Adrenal gland (tissue), 9 donors: ENCODE measurements at regions not wholly inside any gene's neighbourhood (a gene's known extent, or its start where the extent isn't known, plus 50 kb on each side); places are given as distances from the start of the nearest gene placed in this dataset.

Source experiments
- DNase-seq, 7 donors: peaks; one replicate each; pipeline ENCODE4 v3.0.0-alpha.2; 2019 to 2020
- H3K27ac ChIP-seq, 5 donors: fragments of 200-600 bp; sonication (generic) in 4 of 5; 1 replicate in 3 of 5; 2 replicates in 2 of 5; pipeline versions ENCODE4 v1.5.1 to v1.8.0; 2016 to 2020; ENCODE audit warnings: mild to moderate bottlenecking in 1 of 5
- H3K27me3 ChIP-seq: fragments of 200-600 bp; 2 replicates; pipeline ENCODE4 v1.8.0; 2021
- H3K36me3 ChIP-seq, 2 donors: fragments of 200-600 bp; replicated peaks in 1 of 2; 1 replicate in 1 of 2; 2 replicates in 1 of 2; pipeline versions ENCODE4 v1.5.1 to v1.8.0; 2018 to 2022
- H3K4me1 ChIP-seq, 2 donors: fragments of 200-600 bp; replicated peaks in 1 of 2; 1 replicate in 1 of 2; 2 replicates in 1 of 2; pipeline versions ENCODE4 v1.5.1 to v1.8.0; 2018 to 2021
- H3K4me3 ChIP-seq, 4 donors: fragments of 200-600 bp; sonication (generic) in 3 of 4; one replicate each; pipeline ENCODE4 v1.5.1; 2016 to 2018
- H3K9me3 ChIP-seq, 3 donors: fragments of 200-600 bp; sonication (generic) in 1 of 3; replicated peaks in 1 of 3; 1 replicate in 2 of 3; 2 replicates in 1 of 3; pipeline versions ENCODE4 v1.5.1 to v1.8.0; 2016 to 2021
- POLR2A ChIP-seq, 2 donors: fragments of 450-650 bp; IDR thresholded peaks; one replicate each; pipeline ENCODE4 v1.6.1; 2017; ENCODE audit warnings: antibody characterized with exemption in 2 of 2, mild to moderate bottlenecking in 2 of 2, moderate library complexity in 1 of 2
- WGBS, 4 donors: extraction: QIAGEN DNeasy Blood & Tissue Kit in 2 of 4; methylation state at CpG; one replicate each; pipeline versions ENCODE4 v1.1.5 to v1.1.7; 2013 to 2017; 5-methylcytosine and 5-hydroxymethylcytosine counted together
- intact Hi-C, 2 donors: fragments of 100-400 bp; cut with DNase I; formaldehyde crosslinking; loops; one replicate each; pipeline versions ENCODE4 v1.14.1 to v1.15.0; 2022 to 2023
- TF ChIP-seq, protein P1 (sequence below), 6 experiments: fragments of 450-650 bp in 4 of 6; fragments of 200-600 bp in 2 of 6; sonication (generic) in 1 of 6; IDR thresholded peaks; 1 replicate in 5 of 6; 2 replicates in 1 of 6; pipeline versions ENCODE4 v1.5.1 to v1.8.0; 2016 to 2021; ENCODE audit warnings: antibody characterized with exemption in 6 of 6, mild to moderate bottlenecking in 2 of 6, moderate library complexity in 1 of 6
- donor health status: healthy with polysubstance abuse.
- donor health status: Bipolar disorder and iron deficiency.
- donor health status: DM: yes; HTN: yes; CAD: no.
- donor health status: DM: no; HTN: no; CAD: no.
- donor health status: DM: no; HTN: no; CAD: no.

DNA sequence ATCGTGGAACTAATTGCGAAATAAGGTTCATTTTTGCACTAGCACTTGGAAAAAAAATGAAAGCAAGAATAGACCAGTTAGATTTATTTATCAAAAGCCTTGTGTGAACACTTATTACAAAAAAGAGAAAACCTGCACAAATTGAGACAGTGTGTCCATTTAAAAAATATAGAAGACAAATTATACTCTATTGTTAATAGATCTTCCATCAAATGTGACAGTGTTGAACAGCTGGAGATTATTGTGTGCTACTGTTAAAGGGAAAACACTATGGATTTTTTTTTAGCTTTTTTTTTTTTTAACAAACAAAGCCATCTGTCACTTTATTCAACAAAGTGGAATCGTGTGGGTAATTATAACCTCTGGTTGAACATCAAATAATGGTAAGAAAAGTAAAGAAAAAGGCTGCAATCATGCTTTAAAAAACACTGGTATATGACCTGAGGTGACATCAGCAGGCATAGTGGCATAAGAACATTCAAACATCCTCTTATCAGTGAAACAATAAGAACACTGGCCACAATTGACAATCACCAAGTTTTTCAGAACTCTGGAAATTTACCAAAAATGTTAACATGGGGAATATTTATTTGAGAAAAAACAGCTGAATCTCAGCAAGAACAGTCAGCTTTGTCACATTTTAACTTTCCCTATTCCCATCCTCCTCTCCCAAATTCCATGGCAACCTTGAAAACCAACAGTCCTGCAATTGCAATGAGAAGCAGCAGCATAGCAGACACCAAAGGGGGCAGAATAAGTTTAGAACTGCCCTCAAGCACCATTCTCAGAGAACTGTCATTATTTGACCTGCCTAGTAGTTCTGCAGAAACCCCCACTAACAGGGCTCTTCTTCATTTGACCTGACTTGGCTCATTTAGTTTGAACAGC, 442.3 kb upstream of the MON1B start:
- DNase-seq, result no peak
- Histone ChIP-seq H3K4me1 (no peaks in the 10 kb centered on the region), H3K27ac (no peak overlapping the region), H3K4me3 (no peak overlapping the region), H3K27me3 (no peaks in the 10 kb centered on the region), H3K36me3 (no peaks in the 10 kb centered on the region), H3K9me3 (no peaks in the 10 kb centered on the region)
- 46 to 61% (median 55%) methylated on average over 3 of the region's 3 CpGs for WGBS, 4 donors
- TF ChIP-seq POLR2A (IDR thresholded peaks at IDR 0.05), result no peak
- TF ChIP-seq, protein P1, sequence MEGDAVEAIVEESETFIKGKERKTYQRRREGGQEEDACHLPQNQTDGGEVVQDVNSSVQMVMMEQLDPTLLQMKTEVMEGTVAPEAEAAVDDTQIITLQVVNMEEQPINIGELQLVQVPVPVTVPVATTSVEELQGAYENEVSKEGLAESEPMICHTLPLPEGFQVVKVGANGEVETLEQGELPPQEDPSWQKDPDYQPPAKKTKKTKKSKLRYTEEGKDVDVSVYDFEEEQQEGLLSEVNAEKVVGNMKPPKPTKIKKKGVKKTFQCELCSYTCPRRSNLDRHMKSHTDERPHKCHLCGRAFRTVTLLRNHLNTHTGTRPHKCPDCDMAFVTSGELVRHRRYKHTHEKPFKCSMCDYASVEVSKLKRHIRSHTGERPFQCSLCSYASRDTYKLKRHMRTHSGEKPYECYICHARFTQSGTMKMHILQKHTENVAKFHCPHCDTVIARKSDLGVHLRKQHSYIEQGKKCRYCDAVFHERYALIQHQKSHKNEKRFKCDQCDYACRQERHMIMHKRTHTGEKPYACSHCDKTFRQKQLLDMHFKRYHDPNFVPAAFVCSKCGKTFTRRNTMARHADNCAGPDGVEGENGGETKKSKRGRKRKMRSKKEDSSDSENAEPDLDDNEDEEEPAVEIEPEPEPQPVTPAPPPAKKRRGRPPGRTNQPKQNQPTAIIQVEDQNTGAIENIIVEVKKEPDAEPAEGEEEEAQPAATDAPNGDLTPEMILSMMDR (IDR thresholded peaks at IDR 0.05), result no peak
- intact Hi-C loops, result no loop called here

DNA sequence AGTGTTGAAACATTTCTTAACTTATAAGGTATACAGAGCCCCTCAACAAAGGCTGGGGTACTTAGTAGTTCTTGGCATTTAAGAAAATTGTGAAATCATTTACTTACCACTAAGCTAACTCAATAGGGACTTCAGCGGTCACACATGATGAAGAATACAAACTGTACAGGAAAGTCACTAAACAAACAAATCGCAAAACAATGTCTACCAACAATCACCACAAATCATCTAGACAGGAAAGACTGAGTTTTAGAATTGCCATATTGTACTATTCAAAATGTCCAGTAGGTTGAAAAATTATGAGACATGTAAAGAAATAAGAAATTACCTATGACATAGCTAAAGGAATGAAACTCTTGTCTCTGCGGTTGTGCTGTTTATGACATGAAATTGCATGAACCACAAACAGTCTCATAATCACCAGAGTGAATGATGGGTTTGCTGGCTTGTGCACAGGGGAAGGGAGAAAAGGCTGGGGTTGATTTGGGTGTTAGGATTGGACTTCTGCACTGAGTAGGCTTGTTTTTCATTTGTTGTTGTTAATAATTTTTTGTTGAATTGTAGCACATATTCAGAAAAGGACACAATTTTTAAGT, 441.1 kb upstream of the MON1B start:
- H3K27ac ChIP-seq, result no peak overlapping the region
- H3K4me1 ChIP-seq, result no peaks in the 10 kb centered on the region
- no peaks in the 10 kb centered on the region for H3K27me3 ChIP-seq
- WGBS, 4 donors, result 86 to 94% (median 88%) methylated on average over 3 of the region's 3 CpGs
- intact Hi-C loops, result no loop called here
- no peaks in the 10 kb centered on the region for H3K36me3 ChIP-seq
- no peak for DNase-seq
- no peak overlapping the region for H3K4me3 ChIP-seq
- TF ChIP-seq, protein P1 (IDR thresholded peaks at IDR 0.05), result no peak
- TF ChIP-seq POLR2A (IDR thresholded peaks at IDR 0.05), result no peak
- H3K9me3 ChIP-seq, result no peaks in the 10 kb centered on the region

DNA sequence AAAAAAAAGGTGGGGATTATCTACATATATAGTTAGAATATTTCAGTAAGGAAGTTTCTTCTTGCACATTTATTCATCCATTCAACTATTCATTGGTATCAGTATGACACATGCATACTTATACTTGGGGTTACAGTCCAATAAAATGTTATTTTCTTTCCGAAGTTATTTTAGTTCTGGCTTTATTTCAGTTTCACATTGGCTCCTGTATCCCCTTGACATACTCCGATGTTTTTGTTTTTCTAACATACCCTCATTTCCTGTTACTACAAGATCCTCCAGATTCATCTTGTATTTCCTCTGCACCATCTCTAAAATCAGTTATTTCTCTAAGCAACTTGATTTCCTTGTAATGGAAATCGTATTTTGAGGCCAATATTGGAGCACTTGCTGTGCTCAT, 435.5 kb upstream of the MON1B start:
- Histone ChIP-seq H3K9me3 (no peaks in the 10 kb centered on the region), H3K36me3 (no peaks in the 10 kb centered on the region), H3K4me3 (no peak overlapping the region), H3K27ac (no peak overlapping the region), H3K27me3 (no peaks in the 10 kb centered on the region), H3K4me1 (no peaks in the 10 kb centered on the region)
- intact Hi-C loops, result no loop called here
- no peak for DNase-seq
- WGBS, 4 donors, result 52 to 69% (median 59%) methylated on average over 3 of the region's 3 CpGs
- no peak for TF ChIP-seq POLR2A (IDR thresholded peaks at IDR 0.05)
- TF ChIP-seq, protein P1 (IDR thresholded peaks at IDR 0.05), result no peak

DNA sequence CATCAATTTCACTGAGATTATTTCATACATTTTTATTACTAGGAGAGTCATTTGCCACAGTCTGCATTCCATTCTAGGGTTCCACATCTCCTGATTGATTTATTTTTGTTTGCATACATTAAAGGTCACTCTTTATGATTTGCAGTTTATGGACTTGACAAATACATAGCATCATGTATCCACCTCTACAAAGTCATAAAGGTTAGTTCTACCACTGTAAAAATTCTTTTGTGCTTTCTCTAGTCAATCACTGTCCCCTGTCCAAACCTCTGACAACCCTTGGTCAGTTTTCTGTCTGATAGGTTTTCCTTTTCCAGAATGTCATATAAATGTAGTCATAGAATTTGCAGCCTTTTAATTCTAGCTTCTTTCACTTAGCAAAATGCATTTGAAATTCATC, 434.6 kb upstream of the MON1B start:
- Histone ChIP-seq H3K36me3 (no peaks in the 10 kb centered on the region), H3K4me3 (no peak overlapping the region), H3K27me3 (no peaks in the 10 kb centered on the region), H3K9me3 (no peaks in the 10 kb centered on the region), H3K27ac (no peak overlapping the region), H3K4me1 (no peaks in the 10 kb centered on the region)
- intact Hi-C loops, result no loop called here
- TF ChIP-seq POLR2A (IDR thresholded peaks at IDR 0.05), result no peak
- TF ChIP-seq, protein P1 (IDR thresholded peaks at IDR 0.05), result no peak
- no peak for DNase-seq
